Esophagus (tissue), 2 donors: ENCODE measurements at regions not wholly inside any gene's neighbourhood (a gene's known extent, or its start where the extent isn't known, plus 50 kb on each side); places are given as distances from the start of the nearest gene placed in this dataset.

Experiments used
- H3K27ac ChIP-seq, 2 donors: one replicate each; pipeline ENCODE4 v1.5.1; 2013; ENCODE audit warnings: low read depth in 2 of 2, mild to moderate bottlenecking in 2 of 2, inconsistent platforms in 1 of 2, low read length in 1 of 2, moderate library complexity in 1 of 2
- H3K27me3 ChIP-seq, 2 donors: one replicate each; pipeline ENCODE4 v1.6.1; 2013; ENCODE audit warnings: low read length in 2 of 2, control low read depth in 1 of 2, mild to moderate bottlenecking in 1 of 2; ENCODE audit not compliant: insufficient read depth in 2 of 2, control insufficient read depth in 1 of 2
- H3K36me3 ChIP-seq, 2 donors: one replicate each; pipeline ENCODE4 v1.6.1; 2013; ENCODE audit warnings: low read length in 1 of 2; ENCODE audit not compliant: control insufficient read depth in 2 of 2, insufficient read depth in 2 of 2
- H3K4me1 ChIP-seq, 2 donors: one replicate each; pipeline ENCODE4 v1.6.1; 2013; ENCODE audit warnings: low read length in 1 of 2; ENCODE audit not compliant: control insufficient read depth in 2 of 2, insufficient read depth in 2 of 2
- H3K4me3 ChIP-seq, 2 donors: one replicate each; pipeline ENCODE4 v1.5.1; 2013; ENCODE audit warnings: low read length in 2 of 2, mild to moderate bottlenecking in 2 of 2, low read depth in 1 of 2, moderate library complexity in 1 of 2
- H3K9me3 ChIP-seq, 2 donors: one replicate each; pipeline ENCODE4 v1.6.1; 2013; ENCODE audit warnings: mild to moderate bottlenecking in 2 of 2, low read depth in 1 of 2, low read length in 1 of 2, moderate library complexity in 1 of 2; ENCODE audit not compliant: control insufficient read depth in 2 of 2, insufficient read depth in 1 of 2
- WGBS, 2 donors: extraction: QIAGEN DNeasy Blood & Tissue Kit; methylation state at CpG; one replicate each; pipeline ENCODE4 v1.1.7; 2013; 5-methylcytosine and 5-hydroxymethylcytosine counted together
- donor health status: healthy with polysubstance abuse.
- donor health status: Bipolar disorder and iron deficiency.

DNA sequence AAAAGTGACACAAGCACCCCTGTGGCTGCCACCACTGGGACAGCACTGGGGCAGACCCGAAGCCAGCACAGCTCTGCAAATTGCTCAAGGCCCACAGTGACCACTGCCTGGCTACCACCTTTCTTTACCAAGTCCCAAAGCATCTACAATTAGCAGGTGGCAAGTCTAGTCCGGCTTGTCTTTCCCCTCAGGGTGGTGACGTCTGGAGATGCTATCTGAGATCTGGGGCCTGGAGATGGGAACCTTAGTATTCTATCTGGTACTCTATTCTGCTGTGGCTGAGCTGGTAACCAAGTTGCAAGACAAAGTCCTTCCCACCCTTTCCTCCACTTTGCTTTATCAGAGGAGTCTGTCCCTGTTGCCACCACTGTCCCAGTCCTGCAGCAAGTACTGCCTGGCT lies 1010.1 kb upstream of the FLRT2 start:
- WGBS, 2 donors = 90 to 94% methylated on average over 3 of the region's 3 CpGs
- H3K4me1 ChIP-seq = no peaks in the 10 kb centered on the region
- no peaks in the 10 kb centered on the region for H3K27me3 ChIP-seq
- H3K27ac ChIP-seq = no peak overlapping the region
- H3K4me3 ChIP-seq = no peak overlapping the region
- H3K9me3 ChIP-seq = no peaks in the 10 kb centered on the region
- no peaks in the 10 kb centered on the region for H3K36me3 ChIP-seq

DNA sequence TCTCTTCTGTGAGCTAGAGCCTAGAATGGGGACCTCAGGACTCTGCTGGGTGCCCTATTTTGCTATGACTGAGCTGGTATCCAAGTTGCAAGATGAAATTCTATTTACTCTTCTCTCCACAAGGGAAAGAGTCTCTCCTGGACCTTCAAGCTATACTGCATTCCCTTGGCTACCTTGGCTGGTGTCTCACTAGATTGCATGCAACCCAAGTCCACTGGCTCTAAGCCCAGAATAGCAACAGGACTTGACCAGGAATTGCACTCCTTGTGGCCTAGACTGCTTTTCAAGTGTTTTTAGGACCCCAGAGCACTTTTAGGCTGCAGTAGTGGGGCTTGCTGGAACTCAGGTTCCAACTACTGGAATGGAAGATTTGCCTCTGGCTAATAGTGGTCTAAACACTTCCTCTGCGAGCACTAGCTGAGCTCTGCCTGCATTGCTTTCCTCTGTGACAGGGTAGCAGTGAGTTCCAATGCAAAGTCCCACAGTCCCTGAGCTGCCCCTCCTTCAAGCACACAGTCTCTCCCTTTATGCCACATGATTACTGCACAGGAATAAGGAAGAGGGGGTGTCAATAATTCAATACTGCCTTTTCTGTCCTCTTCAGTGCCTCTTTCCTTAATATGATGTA lies 1009.1 kb upstream of the FLRT2 start:
- WGBS, 2 donors = 81 to 89% methylated on average over 1 of the region's 1 CpG
- H3K27ac ChIP-seq = no peak overlapping the region
- no peaks in the 10 kb centered on the region for H3K9me3 ChIP-seq
- H3K27me3 ChIP-seq = no peaks in the 10 kb centered on the region
- H3K36me3 ChIP-seq = no peaks in the 10 kb centered on the region
- H3K4me1 ChIP-seq = no peaks in the 10 kb centered on the region
- no peak overlapping the region for H3K4me3 ChIP-seq

DNA sequence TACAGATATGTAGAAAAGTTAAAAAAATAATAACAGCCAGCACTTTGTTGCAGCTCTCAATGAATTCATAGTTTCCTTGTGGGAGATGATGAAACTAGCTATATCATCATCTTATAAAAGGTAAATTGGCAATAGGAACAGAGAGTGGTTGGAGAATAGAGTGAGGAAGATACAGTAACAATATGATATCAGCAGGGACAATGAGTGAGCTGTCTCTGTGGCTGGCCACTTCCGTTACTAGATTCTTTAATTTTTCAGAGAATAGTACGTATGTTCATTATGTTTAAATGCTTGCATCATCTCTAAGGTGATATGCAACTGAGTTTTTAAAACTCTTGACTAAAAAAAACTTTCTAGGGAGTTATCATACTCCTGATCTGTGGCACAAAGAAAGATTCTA lies 1006.2 kb upstream of the FLRT2 start:
- no peak overlapping the region for H3K4me3 ChIP-seq
- no peak overlapping the region for H3K27ac ChIP-seq
- 90 to 96% methylated on average over 2 of the region's 2 CpGs for WGBS, 2 donors
- no peaks in the 10 kb centered on the region for H3K36me3 ChIP-seq
- H3K9me3 ChIP-seq = no peaks in the 10 kb centered on the region
- H3K27me3 ChIP-seq = no peaks in the 10 kb centered on the region
- H3K4me1 ChIP-seq = no peaks in the 10 kb centered on the region

GRCh38 chr14:84527706-84528105 lies 1002.2 kb upstream of the FLRT2 start:
- 55 to 58% methylated on average over 3 of the region's 3 CpGs for WGBS, 2 donors
- H3K9me3 ChIP-seq = no peaks in the 10 kb centered on the region
- H3K27me3 ChIP-seq = no peaks in the 10 kb centered on the region
- no peaks in the 10 kb centered on the region for H3K36me3 ChIP-seq
- no peak overlapping the region for H3K27ac ChIP-seq
- no peak overlapping the region for H3K4me3 ChIP-seq
- no peaks in the 10 kb centered on the region for H3K4me1 ChIP-seq

GRCh38 chr14:84532016-84532415 lies 997.9 kb upstream of the FLRT2 start:
- Histone ChIP-seq H3K9me3 (no peaks in the 10 kb centered on the region), H3K4me1 (no peaks in the 10 kb centered on the region), H3K27me3 (no peaks in the 10 kb centered on the region), H3K27ac (no peak overlapping the region), H3K36me3 (no peaks in the 10 kb centered on the region), H3K4me3 (no peak overlapping the region)
- WGBS, 2 donors = 93 to 94% methylated on average over 2 of the region's 2 CpGs

GRCh38 chr14:84533181-84533725 lies 996.7 kb upstream of the FLRT2 start:
- no peaks in the 10 kb centered on the region for H3K9me3 ChIP-seq
- H3K27me3 ChIP-seq = no peaks in the 10 kb centered on the region
- 90 to 91% methylated on average over 3 of the region's 3 CpGs for WGBS, 2 donors
- H3K27ac ChIP-seq = no peak overlapping the region
- H3K4me1 ChIP-seq = no peaks in the 10 kb centered on the region
- no peaks in the 10 kb centered on the region for H3K36me3 ChIP-seq
- no peak overlapping the region for H3K4me3 ChIP-seq

DNA sequence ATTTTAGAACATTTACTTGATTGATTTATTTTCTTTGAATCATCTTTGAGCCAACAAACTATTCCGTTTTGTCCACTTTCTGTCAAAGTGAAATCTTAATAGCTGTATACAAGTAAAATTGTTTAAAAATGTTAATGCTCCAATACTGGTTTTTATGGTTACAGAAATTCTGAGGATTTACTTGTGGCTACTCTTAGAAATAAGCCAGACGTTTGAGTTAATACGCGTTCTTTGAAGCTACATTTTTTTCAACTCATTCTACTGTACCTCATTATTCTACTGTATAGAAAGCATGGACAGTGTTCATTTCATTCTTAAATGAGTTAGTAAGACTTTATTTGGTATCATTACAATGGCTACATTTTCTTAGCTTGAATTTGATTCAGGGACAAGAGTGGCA lies 996.2 kb upstream of the FLRT2 start:
- no peaks in the 10 kb centered on the region for H3K9me3 ChIP-seq
- H3K27me3 ChIP-seq = no peaks in the 10 kb centered on the region
- no peak overlapping the region for H3K4me3 ChIP-seq
- H3K27ac ChIP-seq = no peak overlapping the region
- 90 to 94% methylated on average over 4 of the region's 4 CpGs for WGBS, 2 donors
- H3K4me1 ChIP-seq = no peaks in the 10 kb centered on the region
- no peaks in the 10 kb centered on the region for H3K36me3 ChIP-seq

DNA sequence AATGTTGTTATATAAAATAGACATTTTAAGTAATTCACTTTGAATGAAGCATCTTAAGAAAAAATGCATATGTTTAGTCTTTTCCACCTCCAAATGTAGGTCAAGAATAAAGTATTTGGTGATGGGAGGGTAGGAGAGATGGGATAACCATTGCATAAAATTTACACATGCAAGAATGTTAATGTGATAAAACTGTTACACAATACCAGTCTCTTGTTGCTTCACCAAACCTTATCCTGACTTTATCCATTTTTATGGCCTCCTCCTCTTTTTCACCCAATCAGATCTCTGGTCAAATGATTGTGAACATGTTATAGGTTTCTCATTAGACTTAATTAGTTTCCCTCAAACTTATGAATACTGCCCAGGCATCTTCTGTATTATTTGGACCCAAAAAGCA lies 994.5 kb upstream of the FLRT2 start:
- no peaks in the 10 kb centered on the region for H3K27me3 ChIP-seq
- no peak overlapping the region for H3K27ac ChIP-seq
- H3K4me3 ChIP-seq = no peak overlapping the region
- no peaks in the 10 kb centered on the region for H3K4me1 ChIP-seq
- no peaks in the 10 kb centered on the region for H3K9me3 ChIP-seq
- no peaks in the 10 kb centered on the region for H3K36me3 ChIP-seq

- no peaks in the 10 kb centered on the region for H3K27me3 ChIP-seq
- H3K4me1 ChIP-seq = no peaks in the 10 kb centered on the region
- H3K36me3 ChIP-seq = no peaks in the 10 kb centered on the region
- no peaks in the 10 kb centered on the region for H3K9me3 ChIP-seq
- H3K4me3 ChIP-seq = no peak overlapping the region
- WGBS, 2 donors = 80 to 89% methylated on average over 1 of the region's 1 CpG
- no peak overlapping the region for H3K27ac ChIP-seq
Observed at GRCh38 chr14:84535976-84536375, 994.0 kb upstream of the FLRT2 start.

DNA sequence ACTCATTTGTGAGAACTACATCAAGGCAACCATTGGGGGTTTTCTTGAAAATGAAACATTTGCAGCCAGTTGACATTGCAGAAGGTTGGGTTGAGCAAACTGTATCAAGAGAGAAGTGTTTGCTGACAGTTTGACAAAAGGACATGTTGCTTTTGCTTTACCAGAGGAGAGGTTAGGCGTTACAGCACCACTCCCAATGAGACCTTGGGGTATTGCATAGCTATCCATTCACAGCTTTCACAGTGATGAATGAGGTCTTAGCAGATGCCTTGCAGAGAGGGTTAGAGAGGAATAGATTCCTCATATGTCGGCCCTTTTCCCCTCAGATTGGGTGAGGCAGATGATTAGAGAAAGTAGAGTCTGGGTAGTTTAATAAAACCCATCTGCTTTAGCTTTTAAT lies 988.9 kb upstream of the FLRT2 start:
- Histone ChIP-seq H3K27ac (no peak overlapping the region), H3K27me3 (no peaks in the 10 kb centered on the region), H3K36me3 (no peaks in the 10 kb centered on the region), H3K9me3 (no peaks in the 10 kb centered on the region), H3K4me1 (no peaks in the 10 kb centered on the region), H3K4me3 (no peak overlapping the region)
- WGBS, 2 donors = 35 to 39% methylated on average over 2 of the region's 2 CpGs
